DMS114 treated with DMSO at 0.1 percent for 48 hours (cell line): ENCODE measurements at regions not wholly inside any gene's neighbourhood (a gene's known extent, or its start where the extent isn't known, plus 50 kb on each side); places are given as distances from the start of the nearest gene placed in this dataset.
"Not testable (repeated sequence)": the region's sequence is repeated elsewhere in the genome, so short reads cannot be mapped to it uniquely, and the experiment has no call there.

Experiments used
- DNase-seq: peaks from one replicate; lab custom pipeline; 2025; ENCODE audit not compliant: unreplicated experiment; lab: John Stamatoyannopoulos, UW

DNA sequence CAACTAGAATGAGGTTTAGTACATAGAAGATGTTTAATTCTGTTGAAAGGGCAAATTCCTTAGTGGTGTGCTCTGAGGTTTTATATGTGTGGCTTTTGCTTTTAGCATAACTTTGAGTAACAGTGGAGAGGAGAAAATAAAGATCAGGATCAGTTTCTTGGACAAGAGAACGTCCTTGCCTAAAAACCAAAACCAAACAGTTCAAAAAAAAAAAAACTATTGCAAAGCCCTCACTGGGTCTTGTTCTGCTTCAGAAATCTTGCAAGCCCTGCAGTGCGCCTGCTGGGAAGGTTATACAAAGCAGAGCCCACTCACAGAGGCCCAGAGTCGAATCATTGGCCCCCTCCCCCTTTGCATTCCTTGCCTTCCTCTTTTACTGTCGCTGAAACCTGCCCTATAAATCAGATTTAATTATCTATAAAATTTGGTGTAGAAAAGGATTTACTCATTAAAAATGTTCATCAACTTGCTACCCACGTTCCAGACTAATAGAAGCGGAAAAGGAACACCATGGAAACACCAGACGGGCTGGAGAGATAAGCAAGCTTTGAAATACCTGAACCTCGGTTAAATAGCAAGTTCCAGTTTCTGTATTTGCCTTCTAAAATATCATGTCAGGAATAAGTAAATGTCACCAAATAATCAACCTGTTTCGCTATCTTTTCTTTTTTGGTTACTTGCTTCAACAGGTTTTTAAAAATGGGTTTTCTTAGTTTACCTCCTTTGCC is 201.6 kb upstream of the PTBP2 start:
- no peak for DNase-seq

DNA sequence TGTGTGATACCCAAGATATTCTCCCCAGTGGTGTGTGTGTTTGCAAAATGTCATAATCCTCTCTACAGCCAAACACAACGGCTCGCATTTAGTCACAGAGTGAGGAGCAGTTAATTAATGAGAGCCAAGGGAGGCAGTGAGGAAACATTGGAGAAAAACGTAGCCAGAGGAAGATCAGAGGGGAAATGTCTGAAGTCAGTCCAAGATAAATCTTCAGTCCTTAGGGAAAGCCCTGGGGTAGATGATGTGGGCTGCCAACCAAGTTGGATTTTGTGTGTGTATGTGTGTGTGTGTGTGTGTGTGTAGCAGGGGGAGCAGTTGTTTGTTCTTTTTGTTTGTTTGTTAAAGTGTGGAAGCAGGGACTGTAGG is 201.0 kb upstream of the PTBP2 start:
- no peak for DNase-seq

DNA sequence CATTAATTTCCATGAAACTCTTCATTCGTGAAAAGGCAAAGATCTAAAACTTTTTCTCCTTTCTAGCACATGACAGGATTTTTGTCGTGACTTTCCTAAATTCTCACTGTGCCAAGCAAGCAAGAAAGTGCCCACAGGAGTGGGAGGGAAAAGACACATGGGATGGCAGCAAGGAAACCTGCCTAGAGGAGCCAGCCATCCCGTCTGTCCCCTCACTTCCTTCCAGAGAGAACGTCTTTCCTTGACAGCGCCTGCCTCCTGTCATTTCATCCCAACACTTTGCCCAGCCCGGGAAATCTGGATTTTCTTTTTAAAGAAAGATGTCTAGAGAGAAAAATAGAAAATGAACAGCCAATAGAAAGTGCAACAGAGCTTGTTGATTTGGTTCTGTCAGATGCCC is 200.6 kb upstream of the PTBP2 start:
- DNase-seq, result no peak

- no peak for DNase-seq
These were observed 199.4 kb upstream of the PTBP2 start for GRCh38 chr1:96521994-96522760.

DNA sequence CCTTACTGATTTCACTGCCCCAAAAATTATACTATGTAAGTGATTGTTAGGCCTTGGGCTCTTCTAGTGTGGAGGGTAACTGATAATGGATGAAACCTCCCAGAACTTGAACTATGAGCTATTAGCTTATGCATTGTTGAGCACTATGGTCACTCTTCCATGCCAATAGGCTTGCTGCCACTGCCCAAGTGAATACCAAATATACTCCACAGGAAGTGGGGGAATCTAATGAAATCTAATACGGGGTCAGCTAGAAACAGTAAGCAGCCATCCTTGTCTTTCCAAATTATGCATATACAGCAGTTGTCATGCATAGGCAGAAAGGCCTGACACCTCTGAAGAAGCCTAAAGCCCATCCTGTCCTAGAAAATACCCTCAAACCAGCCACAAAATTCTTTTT is 198.7 kb upstream of the PTBP2 start:
- DNase-seq, result no peak

GRCh38 chr1:96524100-96524499 is 197.5 kb upstream of the PTBP2 start:
- no peak for DNase-seq

DNA sequence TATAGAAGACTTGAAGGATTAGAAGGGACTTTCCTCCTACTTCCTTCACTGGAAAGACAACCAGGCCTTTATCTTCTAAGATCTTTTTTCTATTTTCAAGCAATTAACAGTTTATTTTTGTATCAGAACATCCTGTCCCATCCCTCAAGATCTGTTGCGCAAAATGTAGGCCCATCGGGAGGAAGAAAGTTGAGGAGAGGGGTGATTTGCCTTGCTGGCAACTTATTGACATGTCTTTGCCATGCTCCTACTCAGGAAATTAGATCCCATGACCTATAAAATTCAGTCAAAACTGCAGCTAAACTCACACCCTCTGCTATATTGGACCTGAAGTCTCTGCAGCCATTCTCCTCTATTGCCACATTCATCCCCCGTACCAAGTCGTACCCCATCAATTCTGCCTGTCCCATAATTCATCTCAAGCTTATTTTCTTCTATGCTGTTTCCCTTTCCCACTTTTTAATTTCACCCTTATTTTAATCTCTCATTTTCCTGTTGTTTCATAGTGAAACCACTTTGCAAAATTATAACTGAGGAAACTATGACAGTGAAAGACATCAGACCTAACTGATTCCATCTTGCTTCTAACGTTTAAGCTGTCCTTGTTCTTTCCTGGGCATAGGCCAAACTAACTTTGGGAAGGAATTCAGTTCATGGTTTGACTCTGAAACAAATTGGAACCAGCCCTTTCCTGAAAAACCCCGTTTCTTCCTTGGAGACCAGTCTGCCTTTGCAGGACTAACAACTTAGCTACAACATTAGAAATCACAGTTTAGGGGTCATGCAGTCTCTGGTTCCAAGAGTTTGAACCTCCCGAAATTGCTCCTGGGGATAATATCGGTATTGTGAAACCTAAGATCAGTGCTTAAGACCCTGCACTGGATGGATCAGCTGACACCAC is 195.7 kb upstream of the PTBP2 start:
- no peak for DNase-seq

- DNase-seq, result not testable (repeated sequence)
These were observed 192.9 kb upstream of the PTBP2 start for GRCh38 chr1:96528672-96529071.

GRCh38 chr1:96533820-96534219 is 187.8 kb upstream of the PTBP2 start:
- no peak for DNase-seq

- no peak for DNase-seq
These were observed 185.0 kb upstream of the PTBP2 start for GRCh38 chr1:96536581-96536980.

DNA sequence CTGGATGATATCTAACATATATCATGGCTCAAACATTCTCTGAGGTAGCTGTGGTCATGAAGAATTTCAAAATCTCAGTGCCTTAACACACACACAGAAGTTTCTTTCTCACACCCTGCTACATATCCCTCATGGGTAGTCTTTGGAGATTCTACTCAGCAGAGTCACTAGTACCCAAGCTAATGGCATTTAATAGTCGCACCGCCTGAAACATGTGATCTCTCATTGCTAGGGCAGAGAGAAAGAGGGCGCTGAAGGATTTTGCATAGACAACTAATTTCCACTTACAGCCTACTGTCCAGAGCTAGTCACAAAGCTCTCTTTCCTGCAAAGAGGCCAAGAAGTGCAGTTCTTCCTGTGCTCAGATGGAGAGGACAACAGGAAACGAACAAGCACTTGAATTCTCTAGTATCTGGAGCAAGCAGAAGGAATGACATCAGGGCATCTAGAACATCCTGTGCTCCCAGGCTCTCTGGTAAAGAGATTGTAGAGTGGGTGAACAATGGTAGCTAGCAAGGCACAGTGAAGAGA is 183.4 kb upstream of the PTBP2 start:
- no peak for DNase-seq

GRCh38 chr1:96538883-96539282 is 182.7 kb upstream of the PTBP2 start:
- no peak for DNase-seq

DNA sequence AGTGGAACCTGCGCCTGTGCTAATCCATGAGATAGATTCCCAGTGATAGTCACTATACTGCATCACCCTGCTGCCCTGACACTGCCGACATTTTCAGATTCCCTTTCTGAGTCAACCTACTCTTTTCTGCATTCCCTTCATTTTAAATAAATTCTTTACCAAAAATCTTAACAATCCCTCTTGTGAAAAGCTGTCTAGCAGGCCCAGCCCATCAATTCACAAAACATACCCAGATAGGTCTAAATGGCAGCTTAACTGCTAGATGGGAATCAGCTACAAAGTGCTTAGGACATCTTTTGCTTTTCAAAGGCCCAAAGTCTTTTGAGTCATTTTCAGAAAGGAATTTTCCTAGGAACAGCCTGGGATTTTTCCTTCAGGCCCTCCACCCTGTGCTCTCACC is 180.1 kb upstream of the PTBP2 start:
- DNase-seq, result no peak

DNA sequence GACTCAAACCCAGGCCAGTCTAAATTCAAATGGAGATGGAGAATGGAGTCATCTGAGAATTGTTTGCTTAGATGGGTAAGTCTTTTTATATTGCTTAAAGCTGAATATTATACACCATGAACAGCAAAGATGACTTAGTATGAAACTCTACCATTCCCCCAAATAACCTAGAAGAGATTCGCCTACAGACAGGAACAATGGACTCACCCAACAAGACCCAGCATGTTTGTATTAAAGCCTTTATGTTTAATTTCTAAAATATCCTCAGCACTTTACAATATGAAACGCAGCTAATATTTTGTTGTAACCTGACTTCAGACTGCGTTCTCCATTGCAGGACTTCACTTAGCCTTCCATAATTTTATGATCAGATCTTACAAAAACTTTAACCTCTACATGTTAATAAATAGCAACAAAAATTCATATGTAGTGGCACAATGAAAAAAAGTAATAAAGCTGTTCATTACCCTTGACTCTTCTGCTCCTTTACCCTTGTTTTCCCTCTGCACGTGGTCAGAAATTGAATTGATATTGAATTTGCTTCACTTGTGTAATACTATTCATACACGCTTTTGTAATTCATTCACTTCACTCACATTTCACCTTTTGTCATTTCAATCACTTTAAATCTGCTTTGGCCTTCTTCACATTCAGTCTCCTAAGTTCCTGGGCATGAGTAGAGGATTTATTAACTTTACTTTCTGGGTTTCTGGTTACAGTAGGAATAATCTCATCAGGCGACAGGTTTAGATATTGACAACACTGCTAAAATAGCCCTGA is 177.3 kb upstream of the PTBP2 start:
- no peak for DNase-seq

GRCh38 chr1:96544831-96545221 is 176.8 kb upstream of the PTBP2 start:
- DNase-seq, result no peak

- no peak for DNase-seq
These were observed 175.5 kb upstream of the PTBP2 start for GRCh38 chr1:96545935-96546656.

GRCh38 chr1:96550061-96550460 is 171.5 kb upstream of the PTBP2 start:
- DNase-seq, result no peak

- DNase-seq, result no peak
These were observed 169.1 kb upstream of the PTBP2 start for GRCh38 chr1:96552451-96552850.

DNA sequence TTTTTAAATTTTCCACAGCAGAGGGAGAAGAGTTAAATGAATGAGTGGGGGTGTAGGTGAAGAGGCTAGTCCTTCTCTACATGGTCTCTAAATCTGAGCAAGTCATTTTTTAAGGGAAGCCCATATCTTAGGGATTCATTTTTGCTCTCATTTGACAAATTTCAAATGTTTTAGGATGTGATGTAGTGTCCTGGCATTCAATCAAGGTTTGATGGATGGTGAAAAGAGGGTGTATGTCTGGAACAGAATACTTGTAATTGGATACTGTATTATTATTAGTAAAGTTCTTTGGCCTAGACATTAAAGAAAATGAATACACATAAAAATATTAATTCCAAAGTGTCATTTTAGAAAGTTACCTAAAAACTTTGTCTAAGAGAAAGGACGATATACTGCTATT is 167.8 kb upstream of the PTBP2 start:
- no peak for DNase-seq

DNA sequence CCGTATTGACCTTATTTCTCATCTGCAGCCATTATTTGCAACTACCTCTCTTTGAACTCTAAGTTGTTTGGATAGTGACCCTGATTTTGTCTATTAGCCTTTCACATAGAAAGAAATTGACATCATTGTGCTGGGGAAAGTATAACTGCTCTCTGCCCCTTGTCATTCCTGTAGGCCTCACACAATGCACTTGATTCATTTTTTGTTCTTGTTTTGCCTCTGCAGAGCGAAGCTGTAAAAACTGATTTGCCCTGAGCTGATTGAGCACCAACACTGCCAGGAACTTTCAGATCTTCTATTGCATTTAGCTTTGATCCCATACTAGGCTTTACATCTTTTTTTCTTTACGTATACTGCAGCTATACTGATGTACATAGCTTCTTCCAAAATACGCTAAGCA is 167.2 kb upstream of the PTBP2 start:
- no peak for DNase-seq
